ENCODE measurements at regions not wholly inside any gene's neighbourhood (a gene's known extent, or its start where the extent isn't known, plus 50 kb on each side); places are given as distances from the start of the nearest gene placed in this dataset.

DNA sequence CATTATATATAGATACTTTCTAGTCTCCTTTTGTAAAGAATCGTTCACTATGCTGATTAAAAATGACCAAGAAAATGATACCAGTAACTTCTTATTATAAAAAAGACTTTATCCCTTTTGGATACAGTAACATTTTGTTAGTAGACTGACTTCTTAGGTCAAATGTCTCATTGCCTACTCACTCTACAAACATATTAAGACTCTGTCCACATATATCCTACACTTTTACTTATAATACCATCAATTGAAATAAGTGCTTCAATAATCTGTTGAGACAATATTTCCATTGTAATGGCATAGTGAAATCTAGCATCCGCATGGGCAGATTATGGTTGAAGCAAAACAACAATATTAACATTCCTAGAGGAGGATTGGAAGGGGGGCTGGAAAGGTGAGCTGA lies 180.6 kb downstream of the ARL4A start:
- Histone ChIP-seq H3K36me3 (ENCODE audit: control insufficient read depth in 2 of 2, extremely low read depth in 1 of 2, insufficient read depth in 2 of 2, low read length in 2 of 2) (no peaks in the 10 kb centered on the region), H3K79me2 (ENCODE audit: control insufficient read depth, insufficient read depth, low read length) (no peaks in the 10 kb centered on the region), H3K9me1 (replicated peaks; ENCODE audit: control insufficient read depth, extremely low read depth, insufficient read depth, low read length) (no peaks in the 10 kb centered on the region), H3K27me3 (ENCODE audit: control insufficient read depth in 2 of 2, insufficient read depth in 2 of 2, low read length in 2 of 2) (no peaks in the 10 kb centered on the region), H3K9ac (replicated peaks; ENCODE audit: extremely low read depth, insufficient read depth, low read length) (no peak overlapping the region), H3K9me3 (replicated peaks; ENCODE audit: control insufficient read depth, insufficient read depth, low read length) (no peaks in the 10 kb centered on the region), H3K27ac (ENCODE audit: insufficient read depth, low read depth, low read length) (no peak overlapping the region), H4K20me1 (replicated peaks; ENCODE audit: control insufficient read depth, extremely low read depth, insufficient read depth, low read length) (no peaks in the 10 kb centered on the region), H3K4me2 (ENCODE audit: insufficient read depth, low read length) (no peak overlapping the region), H3K4me1 (ENCODE audit: control insufficient read depth, extremely low read depth, insufficient read depth, low read length) (no peaks in the 10 kb centered on the region), H2AFZ (ENCODE audit: low read depth, low read length) (no peak overlapping the region), H3K4me3 (replicated peaks in 1 of 3; ENCODE audit: insufficient read depth in 1 of 3, low read depth in 1 of 3, low read length in 3 of 3) (no peak overlapping the region)
- no TSS peak for BruUV-seq (replicated peaks)
- dilution Hi-C loops (cut with MboI; ENCODE audit: extremely low pct_ligation_motif_present, low sequenced_read_pairs) (no loop called here), intact Hi-C loops (cut with micrococcal nuclease) (loop anchor here (10.0 kb wide), 1 partner anchor 247 kb away; no protein-coding TSS in a partner anchor)
- POLR2A ChIA-PET, result interaction anchor here (1.3 kb wide), 1 partner anchor 181 kb away, joined by 3 read pairs; the partner anchor contains the start of gene ARL4A
- CTCF ChIA-PET, result no interaction called here
- DNase-seq (ENCODE audit: low read depth, low spot score) (no peak), FAIRE-seq (no peak)
- TF ChIP-seq POLR2AphosphoS5 (IDR thresholded peaks at IDR 0.05; ENCODE audit: insufficient read depth, low read depth, low read length) (no peak), EZH2 (IDR thresholded peaks at IDR 0.05; ENCODE audit: borderline replicate concordance, low read depth, low read length, severe bottlenecking) (no peak), POLR2A (IDR thresholded peaks at IDR 0.05; ENCODE audit: low read depth, low read length) (no peak), GATA2 (IDR thresholded peaks at IDR 0.05; ENCODE audit: insufficient read depth, insufficient read length, low read depth, low read length) (no peak), FOS (IDR thresholded peaks at IDR 0.05; ENCODE audit: borderline replicate concordance, insufficient read depth, low read length) (no peak), MYC (IDR thresholded peaks at IDR 0.05; ENCODE audit: low read depth, low read length) (no peak), JUN (IDR thresholded peaks at IDR 0.05; ENCODE audit: borderline replicate concordance, insufficient read depth, insufficient read length, low read depth) (no peak)
- TF ChIP-seq, protein P1, sequence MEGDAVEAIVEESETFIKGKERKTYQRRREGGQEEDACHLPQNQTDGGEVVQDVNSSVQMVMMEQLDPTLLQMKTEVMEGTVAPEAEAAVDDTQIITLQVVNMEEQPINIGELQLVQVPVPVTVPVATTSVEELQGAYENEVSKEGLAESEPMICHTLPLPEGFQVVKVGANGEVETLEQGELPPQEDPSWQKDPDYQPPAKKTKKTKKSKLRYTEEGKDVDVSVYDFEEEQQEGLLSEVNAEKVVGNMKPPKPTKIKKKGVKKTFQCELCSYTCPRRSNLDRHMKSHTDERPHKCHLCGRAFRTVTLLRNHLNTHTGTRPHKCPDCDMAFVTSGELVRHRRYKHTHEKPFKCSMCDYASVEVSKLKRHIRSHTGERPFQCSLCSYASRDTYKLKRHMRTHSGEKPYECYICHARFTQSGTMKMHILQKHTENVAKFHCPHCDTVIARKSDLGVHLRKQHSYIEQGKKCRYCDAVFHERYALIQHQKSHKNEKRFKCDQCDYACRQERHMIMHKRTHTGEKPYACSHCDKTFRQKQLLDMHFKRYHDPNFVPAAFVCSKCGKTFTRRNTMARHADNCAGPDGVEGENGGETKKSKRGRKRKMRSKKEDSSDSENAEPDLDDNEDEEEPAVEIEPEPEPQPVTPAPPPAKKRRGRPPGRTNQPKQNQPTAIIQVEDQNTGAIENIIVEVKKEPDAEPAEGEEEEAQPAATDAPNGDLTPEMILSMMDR (IDR thresholded peaks at IDR 0.05; ENCODE audit: extremely low read depth in 1 of 2, insufficient read depth in 1 of 2, low read depth in 1 of 2, low read length in 2 of 2), result no peak
- TF ChIP-seq, protein P2, sequence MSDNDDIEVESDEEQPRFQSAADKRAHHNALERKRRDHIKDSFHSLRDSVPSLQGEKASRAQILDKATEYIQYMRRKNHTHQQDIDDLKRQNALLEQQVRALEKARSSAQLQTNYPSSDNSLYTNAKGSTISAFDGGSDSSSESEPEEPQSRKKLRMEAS (IDR thresholded peaks at IDR 0.05; ENCODE audit: insufficient read depth, insufficient read length), result no peak

Measured in endothelial cell of umbilical vein (primary cell).